ENCODE measurements at regions not wholly inside any gene's neighbourhood (a gene's known extent, or its start where the extent isn't known, plus 50 kb on each side); places are given as distances from the start of the nearest gene placed in this dataset.

DNA sequence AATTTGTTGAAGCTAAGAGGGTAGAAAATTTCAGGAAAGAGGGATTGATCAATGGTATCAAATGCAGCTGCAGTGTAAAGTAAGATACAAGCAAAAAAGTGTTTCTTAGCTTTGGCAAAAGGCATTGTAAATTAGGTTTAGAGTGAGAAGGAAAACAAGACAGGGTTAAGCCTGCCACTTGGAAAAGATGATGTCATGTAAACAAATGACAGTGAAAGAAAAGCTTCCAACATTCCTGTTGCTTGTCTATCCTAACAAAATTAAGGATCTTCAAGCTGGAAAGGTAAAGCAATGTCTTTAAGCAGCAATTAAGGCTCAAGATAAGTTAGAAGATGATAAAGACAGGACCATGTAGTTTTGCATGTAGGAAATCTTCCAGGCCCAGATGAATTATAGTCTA, 139.1 kb upstream of the PPP2R2B start:
- no peak for DNase-seq (ENCODE audit: low read depth)
- TF ChIP-seq, protein P1, sequence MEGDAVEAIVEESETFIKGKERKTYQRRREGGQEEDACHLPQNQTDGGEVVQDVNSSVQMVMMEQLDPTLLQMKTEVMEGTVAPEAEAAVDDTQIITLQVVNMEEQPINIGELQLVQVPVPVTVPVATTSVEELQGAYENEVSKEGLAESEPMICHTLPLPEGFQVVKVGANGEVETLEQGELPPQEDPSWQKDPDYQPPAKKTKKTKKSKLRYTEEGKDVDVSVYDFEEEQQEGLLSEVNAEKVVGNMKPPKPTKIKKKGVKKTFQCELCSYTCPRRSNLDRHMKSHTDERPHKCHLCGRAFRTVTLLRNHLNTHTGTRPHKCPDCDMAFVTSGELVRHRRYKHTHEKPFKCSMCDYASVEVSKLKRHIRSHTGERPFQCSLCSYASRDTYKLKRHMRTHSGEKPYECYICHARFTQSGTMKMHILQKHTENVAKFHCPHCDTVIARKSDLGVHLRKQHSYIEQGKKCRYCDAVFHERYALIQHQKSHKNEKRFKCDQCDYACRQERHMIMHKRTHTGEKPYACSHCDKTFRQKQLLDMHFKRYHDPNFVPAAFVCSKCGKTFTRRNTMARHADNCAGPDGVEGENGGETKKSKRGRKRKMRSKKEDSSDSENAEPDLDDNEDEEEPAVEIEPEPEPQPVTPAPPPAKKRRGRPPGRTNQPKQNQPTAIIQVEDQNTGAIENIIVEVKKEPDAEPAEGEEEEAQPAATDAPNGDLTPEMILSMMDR (IDR thresholded peaks at IDR 0.05; ENCODE audit: control insufficient read depth, insufficient read depth, low read depth, low read length, missing control alignments), result no peak
- no peak overlapping the region for H3K4me3 ChIP-seq (ENCODE audit: control insufficient read depth, low read depth, low read length)

DNA sequence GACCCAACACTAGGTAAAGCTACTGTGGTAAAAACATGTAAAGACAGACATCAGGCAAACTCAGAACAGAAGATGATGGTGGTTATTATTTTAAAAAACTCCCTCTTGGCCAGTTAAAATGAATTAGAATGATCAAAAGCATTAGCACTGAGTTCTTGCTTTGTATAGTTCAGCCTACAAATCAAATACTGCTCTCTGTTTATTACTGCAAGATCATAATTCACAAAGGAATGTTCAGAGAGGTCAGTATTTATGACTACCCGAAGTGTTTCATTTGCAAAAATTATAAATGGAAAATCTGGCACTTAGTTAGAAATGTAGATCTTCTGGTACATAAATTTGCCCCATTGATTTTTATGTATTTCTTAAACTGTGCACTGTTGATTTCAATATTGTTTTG, 140.3 kb upstream of the PPP2R2B start:
- no peak overlapping the region for H3K4me3 ChIP-seq (ENCODE audit: control insufficient read depth, low read depth, low read length)
- TF ChIP-seq, protein P1 (IDR thresholded peaks at IDR 0.05; ENCODE audit: control insufficient read depth, insufficient read depth, low read depth, low read length, missing control alignments), result no peak
- no peak for DNase-seq (ENCODE audit: low read depth)

GRCh38 chr5:147036691-147037245, 158.2 kb upstream of the PPP2R2B start:
- no peak for DNase-seq (ENCODE audit: low read depth)
- TF ChIP-seq, protein P1 (IDR thresholded peaks at IDR 0.05; ENCODE audit: control insufficient read depth, insufficient read depth, low read depth, low read length, missing control alignments), result no peak

GRCh38 chr5:147037515-147038205, 159.1 kb upstream of the PPP2R2B start:
- DNase-seq (ENCODE audit: low read depth), result peak; percentile 24
- TF ChIP-seq, protein P1 (IDR thresholded peaks at IDR 0.05; ENCODE audit: control insufficient read depth, insufficient read depth, low read depth, low read length, missing control alignments), result no peak
- no peak overlapping the region for H3K4me3 ChIP-seq (ENCODE audit: control insufficient read depth, low read depth, low read length)

More at GRCh38 chr5:147036691-147037245, 158.2 kb upstream of the PPP2R2B start:
- no peak overlapping the region for H3K4me3 ChIP-seq (ENCODE audit: control insufficient read depth, low read depth, low read length)

- TF ChIP-seq, protein P1 (IDR thresholded peaks at IDR 0.05; ENCODE audit: control insufficient read depth, insufficient read depth, low read depth, low read length, missing control alignments), result no peak
- DNase-seq (ENCODE audit: low read depth), result no peak
- no peak overlapping the region for H3K4me3 ChIP-seq (ENCODE audit: control insufficient read depth, low read depth, low read length)
Observed at GRCh38 chr5:147040856-147041255, 162.3 kb upstream of the PPP2R2B start.

GRCh38 chr5:147044572-147045273, 166.2 kb upstream of the PPP2R2B start:
- TF ChIP-seq, protein P1 (IDR thresholded peaks at IDR 0.05; ENCODE audit: control insufficient read depth, insufficient read depth, low read depth, low read length, missing control alignments), result no peak
- no peak for DNase-seq (ENCODE audit: low read depth)
- H3K4me3 ChIP-seq (ENCODE audit: control insufficient read depth, low read depth, low read length), result no peak overlapping the region
